Adrenal gland (tissue), 5 donors: ENCODE measurements at regions not wholly inside any gene's neighbourhood (a gene's known extent, or its start where the extent isn't known, plus 50 kb on each side); places are given as distances from the start of the nearest gene placed in this dataset.

ENCODE experiments used
- CTCF ChIP-seq, 6 experiments: fragments of 450-650 bp in 4 of 6; fragments of 200-600 bp in 2 of 6; sonication (generic) in 1 of 6; IDR thresholded peaks; 1 replicate in 5 of 6; 2 replicates in 1 of 6; pipeline versions ENCODE4 v1.5.1 to v1.8.0; 2016 to 2021; ENCODE audit warnings: antibody characterized with exemption in 6 of 6, mild to moderate bottlenecking in 2 of 6, moderate library complexity in 1 of 6
- POLR2A ChIP-seq, 2 donors: fragments of 450-650 bp; IDR thresholded peaks; one replicate each; pipeline ENCODE4 v1.6.1; 2017; ENCODE audit warnings: antibody characterized with exemption in 2 of 2, mild to moderate bottlenecking in 2 of 2, moderate library complexity in 1 of 2
- donor health status: DM: no; HTN: no; CAD: no.

GRCh38 chr18:54080858-54081257 lies 143.6 kb downstream of the MBD2 start:
- TF ChIP-seq CTCF (IDR thresholded peaks at IDR 0.05): no peak
- TF ChIP-seq POLR2A (IDR thresholded peaks at IDR 0.05): no peak
